ENCODE measurements at regions not wholly inside any gene's neighbourhood (a gene's known extent, or its start where the extent isn't known, plus 50 kb on each side); places are given as distances from the start of the nearest gene placed in this dataset.

DNA sequence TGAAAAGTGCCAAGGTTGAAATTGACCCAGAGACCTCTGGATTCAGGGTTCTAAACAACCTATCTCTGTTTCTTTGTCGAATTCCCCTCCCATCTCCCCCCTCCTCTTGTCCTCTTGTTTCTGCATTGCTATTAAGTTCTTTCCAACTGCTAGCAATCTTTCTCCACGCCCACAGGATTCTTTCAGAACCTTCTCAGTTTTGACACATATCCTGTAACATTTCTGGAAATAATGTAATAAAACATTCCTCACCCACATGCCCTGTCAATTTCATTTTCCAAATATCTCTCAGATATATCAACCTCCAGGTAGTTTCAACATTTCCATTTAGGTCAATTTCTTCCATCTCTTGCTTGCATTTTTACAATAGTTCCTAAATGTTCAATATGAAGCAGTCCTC is 1105.9 kb downstream of the ARAP2 start:
- DNase-seq: no peak
- Histone ChIP-seq H3K36me3 (ENCODE audit: low read depth, missing control alignments) (no peaks in the 10 kb centered on the region), H3K27me3 (no peaks in the 10 kb centered on the region), H3K4me3 (no peak overlapping the region), H3K27ac (no peak overlapping the region), H3K9me3 (no peaks in the 10 kb centered on the region), H3K4me1 (no peaks in the 10 kb centered on the region)
- no peak for TF ChIP-seq POLR2A (IDR thresholded peaks at IDR 0.05)
- TF ChIP-seq, protein P1, sequence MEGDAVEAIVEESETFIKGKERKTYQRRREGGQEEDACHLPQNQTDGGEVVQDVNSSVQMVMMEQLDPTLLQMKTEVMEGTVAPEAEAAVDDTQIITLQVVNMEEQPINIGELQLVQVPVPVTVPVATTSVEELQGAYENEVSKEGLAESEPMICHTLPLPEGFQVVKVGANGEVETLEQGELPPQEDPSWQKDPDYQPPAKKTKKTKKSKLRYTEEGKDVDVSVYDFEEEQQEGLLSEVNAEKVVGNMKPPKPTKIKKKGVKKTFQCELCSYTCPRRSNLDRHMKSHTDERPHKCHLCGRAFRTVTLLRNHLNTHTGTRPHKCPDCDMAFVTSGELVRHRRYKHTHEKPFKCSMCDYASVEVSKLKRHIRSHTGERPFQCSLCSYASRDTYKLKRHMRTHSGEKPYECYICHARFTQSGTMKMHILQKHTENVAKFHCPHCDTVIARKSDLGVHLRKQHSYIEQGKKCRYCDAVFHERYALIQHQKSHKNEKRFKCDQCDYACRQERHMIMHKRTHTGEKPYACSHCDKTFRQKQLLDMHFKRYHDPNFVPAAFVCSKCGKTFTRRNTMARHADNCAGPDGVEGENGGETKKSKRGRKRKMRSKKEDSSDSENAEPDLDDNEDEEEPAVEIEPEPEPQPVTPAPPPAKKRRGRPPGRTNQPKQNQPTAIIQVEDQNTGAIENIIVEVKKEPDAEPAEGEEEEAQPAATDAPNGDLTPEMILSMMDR (IDR thresholded peaks at IDR 0.05): no peak
- 64 to 77% methylated on average over 2 of the region's 2 CpGs for WGBS, 2 donors
- intact Hi-C loops (cut with DNase I; ENCODE audit: low total_unique reads): no loop called here

DNA sequence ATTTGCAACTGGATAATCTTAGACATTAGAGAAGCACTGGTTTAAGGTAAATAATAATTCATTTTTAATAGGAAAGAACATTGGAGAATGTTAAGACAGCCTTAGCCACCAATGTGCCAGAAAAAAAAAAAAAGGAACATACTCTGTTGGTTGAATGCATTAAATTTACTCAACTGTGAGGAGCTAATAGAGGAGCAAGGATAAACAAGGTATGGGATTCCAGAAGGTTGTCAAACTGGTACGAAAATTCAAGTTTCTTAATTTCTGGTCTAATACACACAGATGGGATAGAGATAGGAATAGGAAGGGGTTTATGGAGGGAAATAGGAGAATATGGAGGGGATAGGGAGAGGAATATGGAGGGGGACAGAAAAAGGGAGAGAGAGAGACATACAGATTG is 1096.6 kb downstream of the ARAP2 start:
- H3K4me1 ChIP-seq: no peaks in the 10 kb centered on the region
- no peaks in the 10 kb centered on the region for H3K27me3 ChIP-seq
- intact Hi-C loops (cut with DNase I; ENCODE audit: low total_unique reads): no loop called here
- no peaks in the 10 kb centered on the region for H3K9me3 ChIP-seq
- H3K4me3 ChIP-seq: no peak overlapping the region
- H3K27ac ChIP-seq: no peak overlapping the region
- TF ChIP-seq, protein P1 (IDR thresholded peaks at IDR 0.05): no peak
- TF ChIP-seq POLR2A (IDR thresholded peaks at IDR 0.05): no peak
- WGBS, 2 donors: 95 to 100% methylated on average over 1 of the region's 1 CpG
- no peaks in the 10 kb centered on the region for H3K36me3 ChIP-seq (ENCODE audit: low read depth, missing control alignments)
- no peak for DNase-seq

DNA sequence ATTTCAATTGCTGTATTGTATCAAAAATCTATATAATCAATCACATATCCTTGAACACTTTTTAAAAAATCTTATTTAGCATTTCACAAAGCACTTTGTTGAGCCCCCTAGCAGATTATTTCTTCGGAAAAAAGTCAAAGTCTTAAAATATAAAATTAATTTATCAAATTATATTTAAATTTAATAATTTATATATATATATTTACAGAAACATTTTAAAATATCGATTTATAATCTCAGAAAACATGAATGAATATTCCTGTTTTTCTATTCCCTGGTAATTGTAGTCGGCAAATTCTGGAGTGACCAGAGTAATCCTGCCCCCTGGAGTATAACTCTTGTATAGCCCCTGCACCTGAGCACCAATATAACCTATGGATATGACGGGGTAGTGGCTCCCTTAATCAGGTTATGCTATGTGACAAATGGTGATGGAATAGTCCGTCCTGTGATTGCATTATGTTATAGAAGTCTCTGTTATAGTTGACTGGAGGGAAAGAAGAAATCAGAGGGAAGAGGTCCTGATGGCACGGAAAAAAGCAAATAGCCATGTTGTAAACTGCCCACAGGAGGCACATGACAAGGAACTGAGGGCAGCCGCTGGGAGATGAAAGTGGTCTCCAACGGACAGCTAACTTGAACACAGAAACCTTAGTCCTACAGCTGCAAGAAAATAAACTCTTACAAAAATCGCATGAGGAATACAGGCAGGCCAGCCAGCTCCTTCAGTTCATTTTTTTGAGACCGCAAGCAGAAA is 1092.3 kb downstream of the ARAP2 start:
- H3K27me3 ChIP-seq: no peaks in the 10 kb centered on the region
- peak; percentile 54 for DNase-seq
- WGBS, 2 donors: 52 to 72% methylated on average over 10 of the region's 10 CpGs
- no peaks in the 10 kb centered on the region for H3K36me3 ChIP-seq (ENCODE audit: low read depth, missing control alignments)
- no peaks in the 10 kb centered on the region for H3K4me1 ChIP-seq
- no peak overlapping the region for H3K4me3 ChIP-seq
- no peak overlapping the region for H3K27ac ChIP-seq
- H3K9me3 ChIP-seq: no peaks in the 10 kb centered on the region
- no peak for TF ChIP-seq POLR2A (IDR thresholded peaks at IDR 0.05)
- TF ChIP-seq, protein P1 (IDR thresholded peaks at IDR 0.05): peak in 1 of 3 experiments; percentile 33
- intact Hi-C loops (cut with DNase I; ENCODE audit: low total_unique reads): no loop called here

DNA sequence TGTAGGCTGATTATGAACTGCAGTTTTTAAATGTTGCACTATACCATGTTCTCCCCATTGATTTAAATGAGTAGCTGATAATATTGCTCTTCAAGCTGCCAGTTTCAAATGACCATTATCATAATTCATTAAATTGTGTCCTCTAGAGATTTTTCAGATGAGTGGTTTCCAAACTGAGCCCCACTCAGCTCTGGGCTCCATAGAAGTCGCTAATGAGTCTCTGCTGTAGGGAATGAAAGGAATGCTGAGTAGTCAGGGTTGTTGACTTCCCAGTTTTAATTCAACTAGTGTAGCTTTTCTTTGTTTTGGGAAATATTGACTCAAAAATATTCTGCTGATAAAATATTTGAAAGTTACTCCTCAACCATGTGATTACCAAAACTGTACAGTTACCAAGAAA is 1081.1 kb downstream of the ARAP2 start:
- H3K27me3 ChIP-seq: no peaks in the 10 kb centered on the region
- no peaks in the 10 kb centered on the region for H3K9me3 ChIP-seq
- H3K4me1 ChIP-seq: no peaks in the 10 kb centered on the region
- 42 to 70% methylated on average over 1 of the region's 1 CpG for WGBS, 2 donors
- H3K27ac ChIP-seq: no peak overlapping the region
- TF ChIP-seq POLR2A (IDR thresholded peaks at IDR 0.05): no peak
- TF ChIP-seq, protein P1 (IDR thresholded peaks at IDR 0.05): no peak
- H3K36me3 ChIP-seq (ENCODE audit: low read depth, missing control alignments): no peaks in the 10 kb centered on the region
- intact Hi-C loops (cut with DNase I; ENCODE audit: low total_unique reads): no loop called here
- DNase-seq: no peak
- no peak overlapping the region for H3K4me3 ChIP-seq

DNA sequence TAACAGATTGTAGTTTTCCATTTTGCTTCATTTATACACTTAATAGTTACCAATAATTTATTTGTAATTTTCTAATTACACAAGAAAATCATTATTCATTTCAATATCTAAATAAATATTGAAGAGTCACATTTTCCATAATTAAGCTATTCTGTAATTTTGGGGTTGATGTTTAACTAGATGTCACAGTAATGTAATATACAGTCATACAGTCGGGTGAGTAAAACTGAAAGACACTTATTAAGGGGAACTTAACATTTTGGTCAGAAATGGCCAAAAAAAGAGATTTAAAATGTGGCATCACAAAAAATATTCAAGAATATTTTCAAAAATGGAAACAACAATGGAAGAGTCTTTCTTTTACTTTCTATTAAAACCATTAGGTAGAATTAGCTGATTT is 1080.3 kb downstream of the ARAP2 start:
- Histone ChIP-seq H3K9me3 (no peaks in the 10 kb centered on the region), H3K27me3 (no peaks in the 10 kb centered on the region), H3K36me3 (ENCODE audit: low read depth, missing control alignments) (no peaks in the 10 kb centered on the region), H3K4me1 (no peaks in the 10 kb centered on the region), H3K4me3 (no peak overlapping the region), H3K27ac (no peak overlapping the region)
- intact Hi-C loops (cut with DNase I; ENCODE audit: low total_unique reads): no loop called here
- 88 to 100% methylated on average over 1 of the region's 1 CpG for WGBS, 2 donors
- DNase-seq: no peak
- no peak for TF ChIP-seq POLR2A (IDR thresholded peaks at IDR 0.05)
- TF ChIP-seq, protein P1 (IDR thresholded peaks at IDR 0.05): no peak
